ENCODE measurements at regions not wholly inside any gene's neighbourhood (a gene's known extent, or its start where the extent isn't known, plus 50 kb on each side); places are given as distances from the start of the nearest gene placed in this dataset.

DNA sequence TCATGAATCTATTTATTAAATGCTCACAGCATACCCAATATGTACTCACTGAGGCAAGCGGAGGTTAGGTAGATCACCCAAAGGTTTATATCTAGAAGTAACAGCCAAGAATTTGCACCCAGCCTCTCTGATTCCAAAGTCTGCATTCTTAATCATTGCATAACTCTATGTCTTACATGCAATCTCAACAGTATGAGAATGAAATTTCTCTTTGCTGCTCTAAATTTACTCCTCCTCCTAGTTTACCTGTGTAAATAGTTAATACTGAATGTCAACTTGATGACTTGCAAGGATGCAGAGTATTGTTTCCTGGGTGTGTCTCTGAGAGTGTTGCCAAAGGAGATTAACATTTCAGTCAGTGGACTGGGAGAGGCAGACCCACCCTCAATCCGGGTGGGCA is 840.6 kb downstream of the BRINP3 start:
- TF ChIP-seq, protein P1, sequence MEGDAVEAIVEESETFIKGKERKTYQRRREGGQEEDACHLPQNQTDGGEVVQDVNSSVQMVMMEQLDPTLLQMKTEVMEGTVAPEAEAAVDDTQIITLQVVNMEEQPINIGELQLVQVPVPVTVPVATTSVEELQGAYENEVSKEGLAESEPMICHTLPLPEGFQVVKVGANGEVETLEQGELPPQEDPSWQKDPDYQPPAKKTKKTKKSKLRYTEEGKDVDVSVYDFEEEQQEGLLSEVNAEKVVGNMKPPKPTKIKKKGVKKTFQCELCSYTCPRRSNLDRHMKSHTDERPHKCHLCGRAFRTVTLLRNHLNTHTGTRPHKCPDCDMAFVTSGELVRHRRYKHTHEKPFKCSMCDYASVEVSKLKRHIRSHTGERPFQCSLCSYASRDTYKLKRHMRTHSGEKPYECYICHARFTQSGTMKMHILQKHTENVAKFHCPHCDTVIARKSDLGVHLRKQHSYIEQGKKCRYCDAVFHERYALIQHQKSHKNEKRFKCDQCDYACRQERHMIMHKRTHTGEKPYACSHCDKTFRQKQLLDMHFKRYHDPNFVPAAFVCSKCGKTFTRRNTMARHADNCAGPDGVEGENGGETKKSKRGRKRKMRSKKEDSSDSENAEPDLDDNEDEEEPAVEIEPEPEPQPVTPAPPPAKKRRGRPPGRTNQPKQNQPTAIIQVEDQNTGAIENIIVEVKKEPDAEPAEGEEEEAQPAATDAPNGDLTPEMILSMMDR (IDR thresholded peaks at IDR 0.05 in 8 of 11, conservative IDR thresholded peaks at IDR 0.05 in 3 of 11), result no peak
- TF ChIP-seq POLR2AphosphoS5 (IDR thresholded peaks at IDR 0.05), result no peak
